GM21529 (cell line): ENCODE measurements at regions not wholly inside any gene's neighbourhood (a gene's known extent, or its start where the extent isn't known, plus 50 kb on each side); places are given as distances from the start of the nearest gene placed in this dataset.
"Not testable (repeated sequence)": the region's sequence is repeated elsewhere in the genome, so short reads cannot be mapped to it uniquely, and the experiment has no call there.

Source experiments
- ATAC-seq: cut with Tn5 transposase; IDR thresholded peaks from one replicate; pipeline ENCODE4 v1.9.1; 2021; ENCODE audit not compliant: unreplicated experiment

GRCh38 chr9:113664181-113664875, 200.8 kb downstream of the RGS3 start:
- no peak for ATAC-seq

- ATAC-seq, result no peak
Measured at GRCh38 chr9:113665064-113665463, 201.5 kb downstream of the RGS3 start.

GRCh38 chr9:113665756-113666155, 202.2 kb downstream of the RGS3 start:
- ATAC-seq, result no peak

- ATAC-seq, result no peak
Measured at GRCh38 chr9:113668061-113668460, 204.5 kb downstream of the RGS3 start.

- ATAC-seq, result no peak
Measured at GRCh38 chr9:113669522-113670115, 206.1 kb downstream of the RGS3 start.

- ATAC-seq, result no peak
Measured at GRCh38 chr9:113673726-113674125, 202.4 kb upstream of the ZNF618 start.

- no peak for ATAC-seq
Measured at GRCh38 chr9:113674436-113674835, 201.7 kb upstream of the ZNF618 start.

- ATAC-seq, result no peak
Measured at GRCh38 chr9:113675475-113675941, 200.6 kb upstream of the ZNF618 start.

- ATAC-seq, result no peak
Measured at GRCh38 chr9:113677057-113677456, 199.1 kb upstream of the ZNF618 start.

- no peak for ATAC-seq
Measured at GRCh38 chr9:113677569-113677968, 198.5 kb upstream of the ZNF618 start.

GRCh38 chr9:113678119-113678858, 197.8 kb upstream of the ZNF618 start:
- ATAC-seq, result no peak

- no peak for ATAC-seq
Measured at GRCh38 chr9:113678859-113679256, 197.3 kb upstream of the ZNF618 start.

GRCh38 chr9:113682297-113682771, 193.8 kb upstream of the ZNF618 start:
- no peak for ATAC-seq

GRCh38 chr9:113685636-113686035, 190.5 kb upstream of the ZNF618 start:
- ATAC-seq, result not testable (repeated sequence)

- ATAC-seq, result no peak
Measured at GRCh38 chr9:113687107-113687679, 188.9 kb upstream of the ZNF618 start.

GRCh38 chr9:113687680-113688371, 188.3 kb upstream of the ZNF618 start:
- no peak for ATAC-seq

GRCh38 chr9:113690055-113690740, 185.9 kb upstream of the ZNF618 start:
- no peak for ATAC-seq

GRCh38 chr9:113692256-113692655, 183.9 kb upstream of the ZNF618 start:
- ATAC-seq, result no peak

- no peak for ATAC-seq
Measured at GRCh38 chr9:113694912-113695311, 181.2 kb upstream of the ZNF618 start.

GRCh38 chr9:113695440-113695851, 180.7 kb upstream of the ZNF618 start:
- ATAC-seq, result no peak
